NT2/D1 (cell line): ENCODE measurements at regions not wholly inside any gene's neighbourhood (a gene's known extent, or its start where the extent isn't known, plus 50 kb on each side); places are given as distances from the start of the nearest gene placed in this dataset.

Source experiments
- SUZ12 ChIP-seq: IDR thresholded peaks from 2 replicates; pipeline ENCODE4 v1.6.1; 2011; ENCODE audit not compliant: insufficient read length, insufficient read depth; ENCODE audit errors: extremely low read depth
- ZNF274 ChIP-seq: IDR thresholded peaks from 2 replicates; pipeline ENCODE4 v1.6.1; 2011; ENCODE audit warnings: mild to moderate bottlenecking, low read depth, low read length

- no peak for TF ChIP-seq SUZ12
- no peak for TF ChIP-seq ZNF274
Observed at GRCh38 chr2:103427567-103427966, 665.7 kb downstream of the TMEM182 start.
